T-helper 1 cell treated with Interleukin-12 subunit alpha and Interleukin-12 subunit beta and Interleukin-4 antibody, amounts not matched to agents 30 ng/mL and 1 ng/mL, for 36 hours (primary cell): ENCODE measurements at regions not wholly inside any gene's neighbourhood (a gene's known extent, or its start where the extent isn't known, plus 50 kb on each side); places are given as distances from the start of the nearest gene placed in this dataset.
"Not testable (repeated sequence)": the region's sequence is repeated elsewhere in the genome, so short reads cannot be mapped to it uniquely, and the experiment has no call there.

Source experiments
- intact Hi-C: fragments of 100-400 bp; cut with micrococcal nuclease; formaldehyde crosslinking; loops from one replicate; pipeline ENCODE4 v1.15.1; 2024

- intact Hi-C loops, result no loop called here
Observed at GRCh38 chr4:59583845-59584568, 1616.1 kb upstream of the ADGRL3 start.

- intact Hi-C loops, result no loop called here
Observed at GRCh38 chr4:59597536-59598329, 1602.4 kb upstream of the ADGRL3 start.

DNA sequence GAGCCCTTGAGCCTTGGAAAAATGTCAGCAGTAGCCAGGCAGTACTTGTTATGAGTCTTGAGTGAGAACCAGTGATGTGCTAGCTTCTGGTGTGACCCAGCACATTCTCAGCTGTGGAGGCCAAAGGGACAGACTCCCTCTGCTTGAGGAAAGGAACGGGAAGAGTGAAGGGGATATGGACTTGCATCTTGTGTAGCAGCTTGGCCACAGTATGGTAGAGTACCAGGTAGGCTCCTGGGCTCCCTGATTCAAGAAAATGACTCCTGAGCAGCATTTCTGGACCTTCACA is 1601.9 kb upstream of the ADGRL3 start:
- intact Hi-C loops, result no loop called here

GRCh38 chr4:59608466-59608865 is 1591.7 kb upstream of the ADGRL3 start:
- intact Hi-C loops, result no loop called here

DNA sequence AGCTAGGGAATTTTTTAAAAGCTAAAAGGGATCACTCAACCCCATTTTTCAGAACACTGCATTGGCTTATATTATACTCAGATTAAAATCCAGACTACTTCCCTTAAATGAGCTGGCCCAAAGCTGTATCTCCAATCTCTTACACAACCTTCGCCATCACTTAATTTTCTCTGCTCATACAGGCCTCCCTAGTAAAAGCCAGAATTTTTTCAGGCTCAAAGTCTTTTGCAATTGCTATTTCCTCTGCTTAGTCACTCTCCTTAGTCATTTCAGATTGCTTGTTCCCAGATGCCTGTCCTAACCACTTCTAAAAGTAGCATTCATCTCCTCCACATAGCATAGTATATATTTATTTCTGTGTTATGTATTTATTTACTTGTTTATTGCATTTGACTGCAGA is 1587.9 kb upstream of the ADGRL3 start:
- intact Hi-C loops, result no loop called here

GRCh38 chr4:59615316-59615715 is 1584.8 kb upstream of the ADGRL3 start:
- intact Hi-C loops, result no loop called here

DNA sequence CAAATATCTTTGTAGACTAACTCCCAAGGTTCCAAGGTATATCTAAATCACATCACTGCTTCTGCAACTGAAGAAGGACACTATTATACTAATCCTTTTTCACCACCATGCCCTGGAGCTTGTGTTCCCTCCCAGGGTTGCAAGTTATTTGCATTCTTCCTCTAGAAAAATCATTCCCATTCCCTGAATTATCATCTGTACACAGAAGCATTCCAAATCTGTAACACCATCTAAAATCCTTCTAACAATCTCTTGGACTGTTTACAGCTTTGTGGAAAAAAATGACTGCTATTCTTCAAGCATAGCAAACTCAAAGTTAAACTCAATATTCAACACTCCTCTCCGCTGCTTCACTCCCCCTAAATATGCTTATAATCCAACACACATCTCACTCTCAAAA is 1570.8 kb upstream of the ADGRL3 start:
- intact Hi-C loops, result no loop called here

DNA sequence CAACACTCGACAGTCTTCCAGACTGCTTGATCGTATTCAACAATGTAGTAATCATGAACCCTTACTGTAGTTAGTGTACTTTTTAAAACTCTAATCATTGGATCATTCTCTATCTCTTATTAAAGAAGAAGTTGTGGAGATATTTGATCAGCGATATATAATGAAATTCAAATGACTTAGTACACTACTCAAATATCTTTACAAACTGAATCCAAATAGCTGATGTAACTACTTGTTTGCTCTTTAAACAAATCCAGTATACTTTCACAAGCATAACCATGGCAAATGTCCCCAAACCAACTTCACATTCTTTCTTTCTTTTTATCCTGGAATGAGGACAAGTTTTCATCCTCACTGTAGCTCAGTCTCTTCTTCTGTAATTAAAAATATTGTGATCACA is 1569.9 kb upstream of the ADGRL3 start:
- intact Hi-C loops, result no loop called here

GRCh38 chr4:59630922-59631321 is 1569.2 kb upstream of the ADGRL3 start:
- intact Hi-C loops, result no loop called here

DNA sequence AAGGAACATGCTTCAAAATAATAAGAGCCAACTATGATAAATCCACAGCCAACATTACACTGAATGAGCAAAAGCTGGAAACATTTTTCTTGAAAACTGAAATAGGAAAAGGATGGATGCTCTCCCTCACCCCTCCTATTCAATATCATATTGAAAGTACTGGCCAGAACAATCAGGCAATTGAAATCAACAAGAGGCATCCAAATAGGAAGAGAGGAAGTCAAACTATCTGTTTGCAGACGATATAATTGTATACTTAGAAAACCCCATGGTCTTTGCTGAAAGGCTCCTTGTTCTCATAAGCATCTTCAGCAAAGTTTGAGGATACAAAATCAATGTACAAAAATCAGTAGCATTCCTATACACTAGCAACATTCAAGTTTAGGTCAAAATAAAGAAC is 1562.5 kb upstream of the ADGRL3 start:
- intact Hi-C loops, result no loop called here

DNA sequence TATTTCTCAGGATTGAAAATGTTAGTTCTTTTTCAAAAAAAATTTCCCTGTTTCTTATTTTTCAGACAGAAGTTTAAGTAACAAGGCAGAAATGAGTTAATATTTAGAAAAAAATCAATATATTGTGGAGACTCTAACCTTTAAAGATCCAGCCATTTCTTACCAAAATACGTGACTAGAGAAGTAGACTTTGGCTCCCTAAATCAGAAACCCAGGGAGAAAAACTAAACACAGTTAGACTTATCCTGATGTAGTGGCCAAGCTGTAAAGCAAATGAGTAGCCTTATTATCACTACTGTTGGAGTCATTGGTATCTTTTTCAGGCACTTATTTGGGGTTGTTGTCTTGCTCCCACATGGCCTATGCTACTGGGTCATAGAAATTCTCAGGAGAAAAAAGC is 1556.4 kb upstream of the ADGRL3 start:
- intact Hi-C loops, result no loop called here

- intact Hi-C loops, result no loop called here
Observed at GRCh38 chr4:59644765-59645164, 1555.4 kb upstream of the ADGRL3 start.

- intact Hi-C loops, result no loop called here
Observed at GRCh38 chr4:59646082-59646481, 1554.0 kb upstream of the ADGRL3 start.

GRCh38 chr4:59647011-59647410 is 1553.1 kb upstream of the ADGRL3 start:
- intact Hi-C loops, result no loop called here

GRCh38 chr4:59647500-59647899 is 1552.6 kb upstream of the ADGRL3 start:
- intact Hi-C loops, result no loop called here

DNA sequence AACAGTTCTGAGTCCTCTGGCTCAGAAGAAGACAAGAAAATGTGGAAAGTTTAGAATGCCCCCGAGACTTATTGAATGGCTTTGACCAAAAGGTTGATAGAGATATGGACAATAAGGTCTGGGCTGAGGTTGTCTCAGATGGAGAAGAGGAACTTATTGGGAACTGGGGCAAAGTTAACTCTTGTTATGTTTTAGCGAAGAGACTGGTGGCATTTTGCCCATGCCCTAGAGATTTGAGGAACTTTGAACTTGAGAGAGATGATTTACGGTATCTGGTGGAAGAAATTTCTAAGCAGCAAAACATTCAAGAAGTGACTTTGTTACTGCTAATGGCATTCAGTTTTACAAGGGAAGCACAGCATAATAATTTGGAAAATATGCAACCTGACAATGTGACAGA is 1549.3 kb upstream of the ADGRL3 start:
- intact Hi-C loops, result no loop called here

GRCh38 chr4:59655996-59656395 is 1544.1 kb upstream of the ADGRL3 start:
- intact Hi-C loops, result no loop called here

GRCh38 chr4:59664771-59665170 is 1535.4 kb upstream of the ADGRL3 start:
- intact Hi-C loops, result no loop called here

DNA sequence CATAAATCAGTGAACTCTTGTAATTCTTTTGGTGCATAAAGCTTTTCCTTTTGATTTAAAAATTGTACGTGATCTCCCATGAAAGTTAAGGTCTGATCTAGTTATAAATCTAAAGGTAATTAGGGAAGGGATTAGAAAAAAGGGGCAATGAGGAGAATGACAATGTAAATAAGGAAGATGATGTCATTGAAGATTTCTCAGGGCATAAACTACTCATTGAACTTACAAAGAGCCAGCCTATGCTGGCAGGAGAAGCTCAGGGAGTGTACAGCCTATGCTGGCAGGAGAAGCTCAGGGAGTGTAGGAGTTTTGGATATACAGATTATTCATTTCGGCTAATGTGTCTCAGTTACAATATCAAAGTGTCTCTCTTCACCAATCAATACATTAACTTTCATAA is 1533.5 kb upstream of the ADGRL3 start:
- intact Hi-C loops, result no loop called here

DNA sequence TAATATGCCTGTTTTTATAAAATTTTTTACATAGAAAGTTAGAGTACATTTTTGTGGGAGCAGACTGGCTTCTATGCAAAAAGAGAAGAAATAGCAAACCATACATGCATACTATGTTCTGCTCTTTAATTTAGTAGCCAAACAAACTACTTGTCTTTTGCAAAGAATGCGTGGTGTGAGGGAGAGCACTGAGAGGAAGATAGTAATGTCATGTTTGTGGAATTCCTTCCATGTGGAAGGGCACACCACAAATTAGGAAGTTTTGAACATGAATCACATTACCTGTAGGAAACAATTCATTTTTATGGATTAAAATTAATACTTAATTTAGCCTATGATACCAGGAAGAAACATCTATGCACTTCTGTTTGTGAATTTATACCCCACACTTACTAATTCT is 1529.1 kb upstream of the ADGRL3 start:
- intact Hi-C loops, result no loop called here

DNA sequence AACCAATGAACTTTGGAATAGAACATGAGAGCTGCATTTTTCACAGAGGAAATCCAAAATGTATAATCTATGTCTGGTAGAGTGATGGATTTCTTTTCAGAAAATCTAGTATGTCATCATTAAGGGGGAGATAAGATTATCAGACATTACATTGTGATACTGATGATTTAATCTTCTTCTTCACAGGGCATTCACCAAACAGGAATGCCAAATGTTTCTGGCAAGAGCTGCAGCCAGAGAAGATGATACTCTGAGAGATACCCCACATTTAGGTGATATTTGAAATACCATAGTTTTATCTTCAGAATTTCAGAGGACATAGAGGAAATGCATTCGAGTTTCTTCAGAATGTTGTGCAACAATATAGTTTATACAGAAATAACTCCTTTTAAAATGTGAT is 1523.7 kb upstream of the ADGRL3 start:
- intact Hi-C loops, result no loop called here

DNA sequence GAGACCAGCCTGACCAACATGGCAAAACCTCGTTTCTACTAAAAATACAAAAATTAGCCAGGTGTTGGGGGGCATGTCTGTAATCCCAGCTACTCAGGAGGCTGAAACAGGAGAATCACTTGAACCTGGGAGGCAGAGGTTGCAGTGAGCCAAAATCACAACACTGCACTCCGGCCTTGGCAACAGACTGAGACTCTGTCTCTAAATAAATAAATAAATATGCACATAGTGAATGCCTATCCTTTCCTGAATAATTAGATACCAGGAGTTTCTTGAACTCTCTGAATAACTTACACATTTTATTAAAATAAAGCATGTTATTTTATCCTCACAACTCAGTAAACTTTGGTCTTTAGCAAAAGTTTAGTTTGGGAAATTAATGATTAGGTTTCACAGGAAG is 1523.1 kb upstream of the ADGRL3 start:
- intact Hi-C loops, result not testable (repeated sequence)

DNA sequence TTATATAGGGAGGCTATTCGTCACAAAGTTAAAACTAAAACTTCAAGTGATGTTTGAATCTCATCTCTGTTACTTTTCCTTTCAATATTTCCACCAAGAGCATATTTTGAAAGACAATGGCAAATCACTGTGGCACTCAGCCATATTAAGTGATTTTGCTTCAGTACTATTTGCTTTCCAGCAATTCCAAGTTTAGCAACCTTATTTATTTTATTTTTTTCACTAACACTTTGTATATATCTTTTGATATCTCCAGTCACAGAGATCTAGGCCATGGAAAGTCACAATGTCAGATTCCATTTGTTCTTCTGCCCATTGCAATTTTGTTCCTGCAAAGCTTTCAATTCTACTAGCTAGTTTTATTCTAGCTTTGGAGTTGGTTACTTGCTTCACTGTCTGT is 1514.5 kb upstream of the ADGRL3 start:
- intact Hi-C loops, result no loop called here
